ENCODE measurements at regions not wholly inside any gene's neighbourhood (a gene's known extent, or its start where the extent isn't known, plus 50 kb on each side); places are given as distances from the start of the nearest gene placed in this dataset.

DNA sequence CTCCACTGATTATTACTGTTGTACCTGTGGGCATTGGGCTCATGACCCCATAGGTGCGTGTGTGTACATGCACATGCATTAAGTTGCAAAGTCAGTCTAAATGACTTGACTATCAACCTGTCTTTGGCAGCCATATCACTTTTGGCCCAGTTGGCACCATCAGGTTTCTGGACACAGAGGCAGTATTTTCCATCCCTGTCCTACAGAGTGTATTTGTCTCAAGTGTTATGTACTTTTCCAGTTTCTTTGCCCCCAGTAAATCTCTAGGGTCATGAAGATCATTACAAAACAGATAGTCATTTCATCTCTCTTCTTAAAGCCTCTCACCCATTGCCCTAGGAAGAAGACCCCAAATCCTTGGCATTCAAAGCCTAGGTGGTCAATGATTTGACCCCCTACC, 121.4 kb downstream of the C9orf152 start:
- in situ Hi-C loops (cut with HindIII; ENCODE audit: low pct_ligation_motif_present, low sequenced_read_pairs), result no loop called here
- H3K4me3 ChIP-seq (ENCODE audit: low read depth, low read length), result no peak overlapping the region
- no peak for DNase-seq
- H3K27ac ChIP-seq, result no peak overlapping the region
- no peaks in the 10 kb centered on the region for H3K27me3 ChIP-seq (replicated peaks)
- no peaks in the 10 kb centered on the region for H3K36me3 ChIP-seq (replicated peaks)
- TF ChIP-seq, protein P1, sequence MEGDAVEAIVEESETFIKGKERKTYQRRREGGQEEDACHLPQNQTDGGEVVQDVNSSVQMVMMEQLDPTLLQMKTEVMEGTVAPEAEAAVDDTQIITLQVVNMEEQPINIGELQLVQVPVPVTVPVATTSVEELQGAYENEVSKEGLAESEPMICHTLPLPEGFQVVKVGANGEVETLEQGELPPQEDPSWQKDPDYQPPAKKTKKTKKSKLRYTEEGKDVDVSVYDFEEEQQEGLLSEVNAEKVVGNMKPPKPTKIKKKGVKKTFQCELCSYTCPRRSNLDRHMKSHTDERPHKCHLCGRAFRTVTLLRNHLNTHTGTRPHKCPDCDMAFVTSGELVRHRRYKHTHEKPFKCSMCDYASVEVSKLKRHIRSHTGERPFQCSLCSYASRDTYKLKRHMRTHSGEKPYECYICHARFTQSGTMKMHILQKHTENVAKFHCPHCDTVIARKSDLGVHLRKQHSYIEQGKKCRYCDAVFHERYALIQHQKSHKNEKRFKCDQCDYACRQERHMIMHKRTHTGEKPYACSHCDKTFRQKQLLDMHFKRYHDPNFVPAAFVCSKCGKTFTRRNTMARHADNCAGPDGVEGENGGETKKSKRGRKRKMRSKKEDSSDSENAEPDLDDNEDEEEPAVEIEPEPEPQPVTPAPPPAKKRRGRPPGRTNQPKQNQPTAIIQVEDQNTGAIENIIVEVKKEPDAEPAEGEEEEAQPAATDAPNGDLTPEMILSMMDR (IDR thresholded peaks at IDR 0.05; ENCODE audit: low read depth, low read length, missing control alignments), result no peak

DNA sequence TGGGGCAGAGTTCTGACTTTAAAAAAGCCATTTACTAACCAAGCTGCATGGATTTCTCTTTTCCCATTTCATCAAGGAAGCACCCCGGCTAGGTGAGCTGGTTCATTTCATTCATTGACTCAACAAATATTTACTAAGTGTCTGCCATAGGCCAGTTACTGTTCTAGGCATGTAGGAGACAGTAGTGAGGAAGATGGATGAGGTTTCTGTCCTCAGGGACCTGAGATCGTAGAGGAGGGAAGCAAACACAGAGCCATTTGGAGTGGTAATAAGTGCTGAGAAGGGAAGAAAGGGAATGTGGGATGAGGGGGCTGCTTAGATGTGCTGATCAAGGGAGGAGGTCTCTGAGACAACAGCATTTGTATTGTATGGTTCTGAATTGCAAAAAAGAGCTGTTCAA, 120.4 kb downstream of the C9orf152 start:
- no peak overlapping the region for H3K27ac ChIP-seq
- no peaks in the 10 kb centered on the region for H3K36me3 ChIP-seq (replicated peaks)
- no peaks in the 10 kb centered on the region for H3K27me3 ChIP-seq (replicated peaks)
- in situ Hi-C loops (cut with HindIII; ENCODE audit: low pct_ligation_motif_present, low sequenced_read_pairs), result no loop called here
- DNase-seq, result no peak
- TF ChIP-seq, protein P1 (IDR thresholded peaks at IDR 0.05; ENCODE audit: low read depth, low read length, missing control alignments), result no peak
- H3K4me3 ChIP-seq (ENCODE audit: low read depth, low read length), result no peak overlapping the region

DNA sequence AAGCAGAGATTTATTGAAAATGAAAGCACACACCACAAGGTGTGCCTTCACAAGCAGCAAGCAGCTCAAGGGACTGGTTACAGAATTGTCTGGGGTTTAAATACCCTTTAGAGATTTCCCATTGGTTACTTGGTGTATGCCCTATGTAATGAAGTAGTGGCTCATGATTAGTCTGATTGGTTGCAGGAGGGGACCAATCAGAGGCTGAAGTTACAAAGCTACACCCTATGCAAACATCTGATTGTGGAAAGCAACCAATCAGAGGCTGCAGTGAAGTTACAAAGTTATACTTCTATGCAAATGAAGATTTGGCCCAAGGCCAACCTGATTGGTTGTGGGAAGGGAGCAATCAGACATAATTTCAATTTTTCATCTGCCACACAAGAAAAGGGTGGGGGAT, 119.9 kb downstream of the C9orf152 start:
- H3K27me3 ChIP-seq (replicated peaks), result no peaks in the 10 kb centered on the region
- no peak overlapping the region for H3K27ac ChIP-seq
- TF ChIP-seq, protein P1 (IDR thresholded peaks at IDR 0.05; ENCODE audit: low read depth, low read length, missing control alignments), result no peak
- DNase-seq, result no peak
- in situ Hi-C loops (cut with HindIII; ENCODE audit: low pct_ligation_motif_present, low sequenced_read_pairs), result no loop called here
- H3K36me3 ChIP-seq (replicated peaks), result no peaks in the 10 kb centered on the region
- no peak overlapping the region for H3K4me3 ChIP-seq (ENCODE audit: low read depth, low read length)

DNA sequence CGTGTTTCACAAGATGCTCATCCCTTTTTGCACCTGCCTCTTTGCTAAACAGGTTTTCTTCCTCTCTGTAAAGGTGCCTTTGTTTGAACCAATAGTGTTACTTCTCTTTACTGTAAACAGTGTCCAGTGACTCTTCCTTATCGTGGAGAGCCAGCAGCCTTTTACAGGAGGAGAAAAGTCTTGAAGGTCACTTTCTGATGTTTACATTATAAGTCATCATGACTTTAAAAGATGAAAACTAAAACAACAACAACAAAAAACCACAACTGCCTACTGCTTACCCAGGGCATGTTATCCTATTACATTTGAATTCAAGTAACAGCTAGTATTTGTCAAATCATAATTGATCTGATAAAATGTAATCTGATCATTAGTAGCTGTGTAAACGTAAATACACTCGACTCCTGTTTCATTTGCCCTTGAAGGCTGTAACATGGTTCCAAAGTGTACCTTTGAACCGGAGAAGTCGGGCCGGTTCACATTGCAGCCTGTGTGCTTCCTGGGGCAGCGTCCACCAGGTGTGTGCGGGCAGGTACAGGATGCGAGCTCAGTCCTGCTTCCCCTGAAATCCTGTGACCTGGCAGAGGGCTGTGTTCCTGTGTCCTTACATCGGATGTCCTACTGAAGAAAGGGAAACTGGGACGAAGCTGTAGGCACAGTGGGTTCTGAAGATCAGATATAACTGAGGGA, 118.1 kb downstream of the C9orf152 start:
- H3K4me3 ChIP-seq (ENCODE audit: low read depth, low read length), result no peak overlapping the region

DNA sequence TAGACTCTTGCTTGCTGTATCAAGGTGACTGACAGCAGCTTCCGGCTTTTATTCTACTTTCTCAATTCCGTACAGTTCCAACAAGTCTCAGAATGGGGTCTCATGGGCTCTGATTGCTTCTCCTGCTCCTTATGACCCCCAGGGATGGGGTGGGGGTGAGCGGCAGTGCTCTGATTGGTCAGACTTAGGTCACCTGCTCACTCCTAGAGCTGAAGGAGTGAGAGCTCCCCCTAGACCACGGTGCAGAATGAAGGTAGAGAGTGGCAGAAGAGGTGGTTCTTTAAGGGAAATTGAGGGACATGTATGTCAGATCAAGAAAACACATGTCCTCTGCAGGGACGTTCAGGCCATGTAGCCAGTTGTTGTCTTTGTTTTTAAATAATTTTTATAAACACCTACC, 115.2 kb downstream of the C9orf152 start:
- TF ChIP-seq, protein P1 (IDR thresholded peaks at IDR 0.05; ENCODE audit: low read depth, low read length, missing control alignments), result no peak
- DNase-seq, result no peak
- Histone ChIP-seq H3K27ac (no peak overlapping the region), H3K4me3 (ENCODE audit: low read depth, low read length) (no peak overlapping the region), H3K27me3 (replicated peaks) (no peaks in the 10 kb centered on the region), H3K36me3 (replicated peaks) (peaks cover 4% of the 10 kb centered on the region)
- in situ Hi-C loops (cut with HindIII; ENCODE audit: low pct_ligation_motif_present, low sequenced_read_pairs), result no loop called here

More for the DNA sequence above, 118.1 kb downstream of the C9orf152 start:
- no peaks in the 10 kb centered on the region for H3K27me3 ChIP-seq (replicated peaks)
- in situ Hi-C loops (cut with HindIII; ENCODE audit: low pct_ligation_motif_present, low sequenced_read_pairs), result no loop called here
- TF ChIP-seq, protein P1 (IDR thresholded peaks at IDR 0.05; ENCODE audit: low read depth, low read length, missing control alignments), result no peak
- no peak overlapping the region for H3K27ac ChIP-seq
- DNase-seq, result no peak
- peaks cover 4% of the 10 kb centered on the region for H3K36me3 ChIP-seq (replicated peaks)

DNA sequence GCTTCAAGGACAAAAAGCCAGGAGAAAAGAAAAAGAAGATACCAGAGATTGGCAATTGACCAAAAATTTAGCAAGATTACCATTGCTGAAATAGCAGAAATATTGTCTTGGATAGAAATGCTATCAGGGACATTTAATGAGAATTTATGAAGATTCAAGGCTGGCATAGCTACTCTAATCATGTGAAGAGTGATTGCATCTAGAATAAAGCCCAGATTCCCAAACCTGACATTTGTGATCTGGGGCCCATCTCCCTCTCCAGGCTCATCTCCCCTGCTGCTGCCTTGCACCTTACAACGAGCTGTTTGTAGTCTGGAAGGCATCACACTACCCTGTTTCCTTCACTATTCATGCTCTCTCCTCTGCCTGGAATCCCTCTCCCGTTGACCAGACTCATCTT, 114.5 kb downstream of the C9orf152 start:
- peaks cover 8% of the 10 kb centered on the region for H3K36me3 ChIP-seq (replicated peaks)
- no peak overlapping the region for H3K4me3 ChIP-seq (ENCODE audit: low read depth, low read length)
- no peak overlapping the region for H3K27ac ChIP-seq
- no peaks in the 10 kb centered on the region for H3K27me3 ChIP-seq (replicated peaks)
- in situ Hi-C loops (cut with HindIII; ENCODE audit: low pct_ligation_motif_present, low sequenced_read_pairs), result no loop called here
- no peak for DNase-seq
- TF ChIP-seq, protein P1 (IDR thresholded peaks at IDR 0.05; ENCODE audit: low read depth, low read length, missing control alignments), result no peak
